GM12878 (cell line): ENCODE measurements at regions not wholly inside any gene's neighbourhood (a gene's known extent, or its start where the extent isn't known, plus 50 kb on each side); places are given as distances from the start of the nearest gene placed in this dataset.

Experiments used
- ATAC-seq: fragments of 200-7000 bp; cut with Tn5 transposase; 3 replicates; pipeline ENCODE4 v1.9.1; 2020; ENCODE audit warnings: mild to moderate bottlenecking, moderate library complexity
- BruUV-seq: library from RNA; stranded (reverse); fragments of 400-500 nt; replicated peaks from 2 replicates; lab custom pipeline; 2021; lab: Mats Ljungman, UMichigan
- CTCF ChIA-PET: fragments of 300-600 bp; sonication (Branson Sonifier 250); formaldehyde crosslinking; extraction: SDS; loops from one replicate; lab custom pipeline; 2021; ENCODE audit warnings: inconsistent platforms; lab: Yijun Ruan, JAX
- POLR2A ChIA-PET: fragments of 350-600 bp; formaldehyde crosslinking; extraction: SDS; loops from one replicate; lab custom pipeline; 2021; ENCODE audit warnings: inconsistent platforms; lab: Charles Lee
- RAD21 ChIA-PET: fragments of 300-600 bp; sonication (Branson Sonifier 250); formaldehyde crosslinking; loops from one replicate; lab custom pipeline; 2023; ENCODE audit warnings: antibody characterized with exemption; ENCODE audit not compliant: unreplicated experiment; lab: Charles Lee
- SMC1A ChIA-PET: fragments of 300-600 bp; sonication (Branson Sonifier 250); formaldehyde crosslinking; loops from one replicate; lab custom pipeline; 2023; ENCODE audit not compliant: unreplicated experiment, uncharacterized antibody; lab: Charles Lee
- DNase-seq: peaks from one replicate; pipeline ENCODE4 v3.0.0-alpha.2; 2011; ENCODE audit warnings: low read depth, low spot score
- FAIRE-seq: peaks from 3 replicates; lab custom pipeline; 2011; peaks lifted over from hg19 to GRCh38; lab: Jason Lieb, UNC
- H2AFZ ChIP-seq: 2 replicates; pipeline ENCODE4 v1.6.0; 2011; ENCODE audit warnings: low read depth, low read length, control low read depth; ENCODE audit not compliant: control insufficient read depth
- H3K27ac ChIP-seq: 2 replicates; pipeline ENCODE4 v1.5.1; 2011; ENCODE audit warnings: control low read depth; ENCODE audit not compliant: control insufficient read depth, insufficient read depth
- H3K27me3 ChIP-seq, 2 experiments: replicated peaks in 1 of 2; 2 replicates each; pipeline versions ENCODE4 v1.6.0 to v1.6.1; 2011; ENCODE audit warnings: low read length in 1 of 2; ENCODE audit not compliant: control insufficient read depth in 2 of 2, insufficient read depth in 2 of 2
- H3K36me3 ChIP-seq, 2 experiments: 2 replicates each; pipeline ENCODE4 v1.5.1; 2011; ENCODE audit warnings: low read length in 1 of 2; ENCODE audit not compliant: control insufficient read depth in 2 of 2, insufficient read depth in 2 of 2
- H3K4me1 ChIP-seq: 2 replicates; pipeline ENCODE4 v1.6.1; 2011; ENCODE audit warnings: mild to moderate bottlenecking, low read length, moderate library complexity, mixed read lengths; ENCODE audit not compliant: control insufficient read depth, insufficient read depth
- H3K4me2 ChIP-seq: 2 replicates; pipeline ENCODE4 v1.6.0; 2011; ENCODE audit warnings: control low read depth; ENCODE audit not compliant: control insufficient read depth, insufficient read depth
- H3K4me3 ChIP-seq: fragments of 200-600 bp; sonication (generic); 2 replicates; pipeline ENCODE4 v1.5.1; 2016
- H3K79me2 ChIP-seq: 2 replicates; pipeline ENCODE4 v1.6.0; 2011; ENCODE audit warnings: low read length; ENCODE audit not compliant: control insufficient read depth, insufficient read depth
- H3K9ac ChIP-seq: 2 replicates; pipeline ENCODE4 v1.8.0; 2011; ENCODE audit warnings: low read length, control low read depth, mixed read lengths; ENCODE audit not compliant: control insufficient read depth, insufficient read depth
- H3K9me3 ChIP-seq: replicated peaks from 3 replicates; pipeline ENCODE4 v1.5.1; 2011; ENCODE audit warnings: mild to moderate bottlenecking, low read length; ENCODE audit not compliant: control insufficient read depth, insufficient read depth
- H4K20me1 ChIP-seq: 2 replicates; pipeline ENCODE4 v1.6.0; 2011; ENCODE audit not compliant: control insufficient read depth, insufficient read depth
- BMI1 ChIP-seq: fragments of 450-650 bp; IDR thresholded peaks from 2 replicates; pipeline ENCODE4 v1.6.1; 2016; ENCODE audit warnings: mild to moderate bottlenecking, moderate library complexity, borderline replicate concordance
- CEBPB ChIP-seq, 2 experiments: fragments of 150-350 bp in 1 of 2; IDR thresholded peaks; 2 replicates each; pipeline ENCODE4 v1.6.1; 2012 to 2014; ENCODE audit warnings: low read depth in 2 of 2, low read length in 2 of 2, borderline replicate concordance in 1 of 2, inconsistent platforms in 1 of 2
- ESRRA ChIP-seq: IDR thresholded peaks from 2 replicates; pipeline ENCODE4 v1.6.1; 2012; ENCODE audit warnings: mild to moderate bottlenecking, low read length, improper control_type of control experiment
- GATAD2B ChIP-seq: fragments of 450-650 bp; conservative IDR thresholded peaks from 2 replicates; pipeline ENCODE4 v1.6.1; 2017; ENCODE audit warnings: low read depth, mild to moderate bottlenecking, moderate library complexity
- NRF1 ChIP-seq: conservative IDR thresholded peaks from 2 replicates; pipeline ENCODE4 v1.6.1; 2011; ENCODE audit warnings: mild to moderate bottlenecking, low read depth, low read length, improper control_type of control experiment
- RB1 ChIP-seq: fragments of 450-650 bp; formaldehyde crosslinking; IDR thresholded peaks from 2 replicates; pipeline ENCODE4 v1.6.1; 2017; ENCODE audit warnings: mild to moderate bottlenecking, borderline replicate concordance
- RUNX3 ChIP-seq: IDR thresholded peaks from 2 replicates; pipeline ENCODE4 v1.6.1; 2012; ENCODE audit warnings: low read length, inconsistent platforms
- SIN3A ChIP-seq: IDR thresholded peaks from 2 replicates; pipeline ENCODE4 v1.6.1; 2012; ENCODE audit warnings: low read depth, low read length, improper control_type of control experiment
- WGBS: methylation state at CpG from one replicate; pipeline ENCODE4 v1.1.6; 2016; ENCODE audit warnings: low lambda C conversion rate; ENCODE audit not compliant: insufficient replicate concordance, insufficient coverage; ENCODE audit errors: missing lambda C conversion rate; 5-methylcytosine and 5-hydroxymethylcytosine counted together
- in situ Hi-C: fragments of 300-500 bp; cut with MboI; formaldehyde crosslinking; loops from 9 replicates; pipeline ENCODE4 v1.14.3; 2018; ENCODE audit warnings: mixed read lengths
- intact Hi-C: fragments of 100-400 bp; cut with micrococcal nuclease; formaldehyde crosslinking; loops from one replicate; pipeline ENCODE4 v1.14.2; 2022; ENCODE audit not compliant: unreplicated experiment
- TF ChIP-seq, protein P1 (sequence below): fragments of 450-650 bp; IDR thresholded peaks from 2 replicates; pipeline ENCODE4 v1.6.1; 2017; ENCODE audit warnings: mild to moderate bottlenecking
- TF ChIP-seq, protein P2 (sequence below): IDR thresholded peaks from 2 replicates; pipeline ENCODE4 v1.6.1; 2012; ENCODE audit warnings: low read depth, low read length, improper control_type of control experiment
- TF ChIP-seq, protein P3 (sequence below): fragments of 450-650 bp; IDR thresholded peaks from 2 replicates; pipeline ENCODE4 v1.6.1; 2016; ENCODE audit warnings: mild to moderate bottlenecking
- TF ChIP-seq, protein P4 (sequence below): fragments of 450-650 bp; IDR thresholded peaks from 2 replicates; pipeline ENCODE4 v1.6.1; 2017; ENCODE audit warnings: low read depth, mild to moderate bottlenecking, moderate library complexity

DNA sequence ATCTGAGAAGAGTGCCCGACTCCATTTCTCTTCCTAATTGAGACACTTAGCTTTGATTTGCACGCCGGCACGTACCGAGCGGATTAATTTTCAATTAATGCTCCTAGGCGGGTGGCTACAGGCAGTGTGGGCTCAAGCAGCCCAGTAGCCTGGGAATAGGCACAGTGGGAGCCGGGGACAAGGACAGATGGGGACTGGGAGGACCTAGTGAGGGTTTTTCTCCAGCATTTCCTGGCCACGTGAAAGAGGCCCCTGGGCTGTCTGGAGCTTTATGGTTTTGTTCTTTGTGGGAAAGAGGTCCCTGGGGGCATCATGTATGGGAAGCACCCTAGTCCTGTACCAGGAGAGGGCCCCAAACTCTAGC lies 78.6 kb upstream of the CSF3R start (continued):
- TF ChIP-seq, protein P1, sequence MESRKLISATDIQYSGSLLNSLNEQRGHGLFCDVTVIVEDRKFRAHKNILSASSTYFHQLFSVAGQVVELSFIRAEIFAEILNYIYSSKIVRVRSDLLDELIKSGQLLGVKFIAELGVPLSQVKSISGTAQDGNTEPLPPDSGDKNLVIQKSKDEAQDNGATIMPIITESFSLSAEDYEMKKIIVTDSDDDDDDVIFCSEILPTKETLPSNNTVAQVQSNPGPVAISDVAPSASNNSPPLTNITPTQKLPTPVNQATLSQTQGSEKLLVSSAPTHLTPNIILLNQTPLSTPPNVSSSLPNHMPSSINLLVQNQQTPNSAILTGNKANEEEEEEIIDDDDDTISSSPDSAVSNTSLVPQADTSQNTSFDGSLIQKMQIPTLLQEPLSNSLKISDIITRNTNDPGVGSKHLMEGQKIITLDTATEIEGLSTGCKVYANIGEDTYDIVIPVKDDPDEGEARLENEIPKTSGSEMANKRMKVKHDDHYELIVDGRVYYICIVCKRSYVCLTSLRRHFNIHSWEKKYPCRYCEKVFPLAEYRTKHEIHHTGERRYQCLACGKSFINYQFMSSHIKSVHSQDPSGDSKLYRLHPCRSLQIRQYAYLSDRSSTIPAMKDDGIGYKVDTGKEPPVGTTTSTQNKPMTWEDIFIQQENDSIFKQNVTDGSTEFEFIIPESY: no peak
- TF ChIP-seq, protein P2, sequence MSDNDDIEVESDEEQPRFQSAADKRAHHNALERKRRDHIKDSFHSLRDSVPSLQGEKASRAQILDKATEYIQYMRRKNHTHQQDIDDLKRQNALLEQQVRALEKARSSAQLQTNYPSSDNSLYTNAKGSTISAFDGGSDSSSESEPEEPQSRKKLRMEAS: no peak
- TF ChIP-seq RUNX3 (no peak), RB1 (no peak), GATAD2B (no peak), CEBPB (IDR thresholded peaks at IDR 0.05; ENCODE audit: borderline replicate concordance in 1 of 2, low read depth in 2 of 2, low read length in 2 of 2) (no peak), SIN3A (no peak)
- TF ChIP-seq, protein P3, sequence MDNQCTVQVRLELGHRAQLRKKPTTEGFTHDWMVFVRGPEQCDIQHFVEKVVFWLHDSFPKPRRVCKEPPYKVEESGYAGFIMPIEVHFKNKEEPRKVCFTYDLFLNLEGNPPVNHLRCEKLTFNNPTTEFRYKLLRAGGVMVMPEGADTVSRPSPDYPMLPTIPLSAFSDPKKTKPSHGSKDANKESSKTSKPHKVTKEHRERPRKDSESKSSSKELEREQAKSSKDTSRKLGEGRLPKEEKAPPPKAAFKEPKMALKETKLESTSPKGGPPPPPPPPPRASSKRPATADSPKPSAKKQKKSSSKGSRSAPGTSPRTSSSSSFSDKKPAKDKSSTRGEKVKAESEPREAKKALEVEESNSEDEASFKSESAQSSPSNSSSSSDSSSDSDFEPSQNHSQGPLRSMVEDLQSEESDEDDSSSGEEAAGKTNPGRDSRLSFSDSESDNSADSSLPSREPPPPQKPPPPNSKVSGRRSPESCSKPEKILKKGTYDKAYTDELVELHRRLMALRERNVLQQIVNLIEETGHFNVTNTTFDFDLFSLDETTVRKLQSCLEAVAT: no peak

DNA sequence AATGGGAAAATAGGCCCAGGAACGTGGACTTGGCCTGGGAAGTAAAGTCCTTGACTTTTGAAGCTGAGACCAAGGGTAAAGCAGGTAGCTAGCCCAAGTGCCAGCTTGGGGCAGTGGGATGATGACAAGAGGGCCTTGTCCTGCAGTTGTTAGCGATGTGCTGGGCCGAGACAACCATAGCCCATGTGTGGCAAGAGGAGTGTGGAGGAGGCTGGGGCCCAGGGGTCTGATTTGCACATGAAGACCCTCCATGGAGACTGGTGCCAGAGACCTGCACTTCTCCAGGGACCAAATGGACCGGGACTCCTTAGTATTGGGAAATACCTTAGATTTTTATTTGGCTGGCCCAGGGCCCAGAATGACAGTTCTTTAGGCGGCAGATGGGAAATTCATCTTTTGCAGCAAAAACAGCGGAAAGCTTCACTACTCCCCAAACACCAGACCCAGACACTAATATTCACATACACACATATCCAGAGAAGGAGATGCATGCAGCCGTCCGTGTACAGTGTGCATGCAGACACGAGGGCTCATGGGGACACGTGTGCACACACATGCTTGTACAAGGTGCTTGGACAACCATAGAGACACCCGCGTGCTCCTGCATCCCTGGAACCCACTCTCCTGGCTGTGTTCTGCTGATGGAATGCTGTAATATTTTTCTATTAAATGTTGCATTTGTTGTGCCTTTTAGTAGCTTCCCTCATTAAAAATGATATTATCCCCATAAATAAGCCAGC lies 78.1 kb upstream of the CSF3R start:
- Histone ChIP-seq H3K36me3 (no peaks in the 10 kb centered on the region), H3K4me1 (no peaks in the 10 kb centered on the region), H3K4me3 (no peak overlapping the region), H4K20me1 (no peaks in the 10 kb centered on the region), H2AFZ (no peak overlapping the region), H3K4me2 (no peak overlapping the region), H3K9ac (no peak overlapping the region), H3K9me3 (no peaks in the 10 kb centered on the region), H3K27ac (no peak overlapping the region), H3K79me2 (no peaks in the 10 kb centered on the region), H3K27me3 (no peaks in the 10 kb centered on the region; a peak in 2 of 4 replicates)
- intact Hi-C loops (no loop called here), in situ Hi-C loops (no loop called here)
- POLR2A ChIA-PET: no interaction called here
- TF ChIP-seq BMI1 (no peak), ESRRA (no peak), NRF1 (no peak)
- TF ChIP-seq, protein P1: no peak
- TF ChIP-seq, protein P4, sequence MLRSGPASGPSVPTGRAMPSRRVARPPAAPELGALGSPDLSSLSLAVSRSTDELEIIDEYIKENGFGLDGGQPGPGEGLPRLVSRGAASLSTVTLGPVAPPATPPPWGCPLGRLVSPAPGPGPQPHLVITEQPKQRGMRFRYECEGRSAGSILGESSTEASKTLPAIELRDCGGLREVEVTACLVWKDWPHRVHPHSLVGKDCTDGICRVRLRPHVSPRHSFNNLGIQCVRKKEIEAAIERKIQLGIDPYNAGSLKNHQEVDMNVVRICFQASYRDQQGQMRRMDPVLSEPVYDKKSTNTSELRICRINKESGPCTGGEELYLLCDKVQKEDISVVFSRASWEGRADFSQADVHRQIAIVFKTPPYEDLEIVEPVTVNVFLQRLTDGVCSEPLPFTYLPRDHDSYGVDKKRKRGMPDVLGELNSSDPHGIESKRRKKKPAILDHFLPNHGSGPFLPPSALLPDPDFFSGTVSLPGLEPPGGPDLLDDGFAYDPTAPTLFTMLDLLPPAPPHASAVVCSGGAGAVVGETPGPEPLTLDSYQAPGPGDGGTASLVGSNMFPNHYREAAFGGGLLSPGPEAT: no peak
- BruUV-seq: no TSS peak
- CTCF ChIA-PET: no interaction called here
- SMC1A ChIA-PET: no interaction called here
- RAD21 ChIA-PET: no interaction called here
- 24% methylated on average over 12 of the region's 12 CpGs for WGBS
- FAIRE-seq (no peak), DNase-seq (no peak), ATAC-seq (no peak)
